IMR-90 (cell line): ENCODE measurements at regions not wholly inside any gene's neighbourhood (a gene's known extent, or its start where the extent isn't known, plus 50 kb on each side); places are given as distances from the start of the nearest gene placed in this dataset.

ENCODE experiments used
- ATAC-seq: fragments of 200-7000 bp; cut with Tn5 transposase; 2 replicates; pipeline ENCODE4 v1.9.1; 2020; ENCODE audit warnings: low read depth, mild to moderate bottlenecking, moderate library complexity
- BruUV-seq: library from RNA; stranded (reverse); fragments of 400-500 nt; replicated peaks from 2 replicates; lab custom pipeline; 2021; lab: Mats Ljungman, UMichigan
- CTCF ChIA-PET: fragments of 300-600 bp; formaldehyde crosslinking; extraction: SDS; loops from one replicate; lab custom pipeline; 2021; ENCODE audit warnings: antibody characterized with exemption; lab: Yijun Ruan, JAX
- POLR2A ChIA-PET: fragments of 300-600 bp; sonication (Branson Sonifier 250); formaldehyde crosslinking; loops from one replicate; lab custom pipeline; 2022; ENCODE audit warnings: antibody characterized with exemption; ENCODE audit not compliant: unreplicated experiment; lab: Charles Lee
- DNase-seq: peaks from one replicate; pipeline ENCODE4 v3.0.0; 2013
- H2AFZ ChIP-seq: replicated peaks from 2 replicates; pipeline ENCODE3; 2013; ENCODE audit warnings: low read length, mild to moderate bottlenecking; ENCODE audit not compliant: poor library complexity
- H2AK5ac ChIP-seq: 2 replicates; pipeline ENCODE4 v1.6.1; 2013; ENCODE audit warnings: low read depth, low read length, inconsistent platforms
- H2AK9ac ChIP-seq: replicated peaks from 2 replicates; pipeline ENCODE3; 2013; ENCODE audit warnings: mild to moderate bottlenecking, low read depth, low read length, moderate library complexity; ENCODE audit not compliant: poor library complexity
- H2BK120ac ChIP-seq: 2 replicates; pipeline ENCODE4 v1.6.1; 2013; ENCODE audit warnings: low read depth, low read length, inconsistent platforms
- H2BK15ac ChIP-seq: 3 replicates; pipeline ENCODE4 v1.6.1; 2013; ENCODE audit warnings: low read depth, low read length, inconsistent platforms
- H2BK20ac ChIP-seq: 2 replicates; pipeline ENCODE4 v1.6.1; 2013; ENCODE audit warnings: low read depth, mild to moderate bottlenecking, inconsistent platforms, low read length, moderate library complexity
- H2BK5ac ChIP-seq: 2 replicates; pipeline ENCODE4 v1.6.1; 2013; ENCODE audit warnings: mild to moderate bottlenecking, low read depth, low read length, inconsistent platforms; ENCODE audit not compliant: poor library complexity, severe bottlenecking
- H3K14ac ChIP-seq: replicated peaks from 2 replicates; pipeline ENCODE4 v1.6.1; 2013; ENCODE audit warnings: low read depth, low read length, inconsistent platforms
- H3K18ac ChIP-seq: 2 replicates; pipeline ENCODE4 v1.6.1; 2013; ENCODE audit warnings: low read depth, low read length, control low read depth
- H3K23ac ChIP-seq: 2 replicates; pipeline ENCODE4 v1.6.1; 2013; ENCODE audit warnings: low read depth, low read length, inconsistent platforms
- H3K27ac ChIP-seq: 2 replicates; pipeline ENCODE4 v1.5.1; 2013; ENCODE audit warnings: mild to moderate bottlenecking, control low read depth, low read length; ENCODE audit not compliant: insufficient read depth
- H3K27me3 ChIP-seq: 2 replicates; pipeline ENCODE4 v1.6.1; 2013; ENCODE audit warnings: low read length; ENCODE audit not compliant: control insufficient read depth, insufficient read depth
- H3K36me3 ChIP-seq: 2 replicates; pipeline ENCODE4 v1.6.1; 2013; ENCODE audit warnings: low read length, mixed read lengths; ENCODE audit not compliant: control insufficient read depth, insufficient read depth
- H3K4ac ChIP-seq: 2 replicates; pipeline ENCODE4 v1.6.1; 2013; ENCODE audit warnings: low read depth, low read length, inconsistent platforms
- H3K4me1 ChIP-seq: 2 replicates; pipeline ENCODE4 v1.6.1; 2013; ENCODE audit warnings: low read length, mixed read lengths; ENCODE audit not compliant: control insufficient read depth, insufficient read depth
- H3K4me2 ChIP-seq: 2 replicates; pipeline ENCODE4 v1.6.1; 2013; ENCODE audit warnings: low read depth, mild to moderate bottlenecking, control low read depth, low read length, moderate library complexity
- H3K4me3 ChIP-seq: 2 replicates; pipeline ENCODE4 v1.5.1; 2013; ENCODE audit warnings: low read depth, mild to moderate bottlenecking, control low read depth, low read length, moderate library complexity; ENCODE audit not compliant: insufficient read depth
- H3K56ac ChIP-seq: 2 replicates; pipeline ENCODE4 v1.6.1; 2013; ENCODE audit warnings: low read length, inconsistent platforms; ENCODE audit not compliant: insufficient read depth; ENCODE audit errors: extremely low read depth
- H3K79me1 ChIP-seq, 2 experiments: 2 replicates each; pipeline ENCODE4 v1.6.1; 2013; ENCODE audit warnings: low read length in 2 of 2, inconsistent platforms in 1 of 2, low read depth in 1 of 2
- H3K9ac ChIP-seq: 2 replicates; pipeline ENCODE4 v1.6.1; 2013; ENCODE audit warnings: low read depth, low read length, control low read depth
- H3K9me1 ChIP-seq: 2 replicates; pipeline ENCODE4 v1.6.1; 2013; ENCODE audit warnings: low read length, inconsistent platforms; ENCODE audit not compliant: insufficient read depth
- H3K9me3 ChIP-seq: 2 replicates; pipeline ENCODE4 v1.6.1; 2013; ENCODE audit warnings: low read length; ENCODE audit not compliant: control insufficient read depth, insufficient read depth
- H4K20me1 ChIP-seq: 2 replicates; pipeline ENCODE4 v1.6.1; 2013; ENCODE audit warnings: low read length, inconsistent platforms; ENCODE audit not compliant: insufficient read depth
- H4K5ac ChIP-seq: 2 replicates; pipeline ENCODE4 v1.6.1; 2013; ENCODE audit warnings: mild to moderate bottlenecking, low read depth, low read length, control low read depth
- H4K8ac ChIP-seq, 2 experiments: 2 replicates each; pipeline ENCODE4 v1.6.1; 2013; ENCODE audit warnings: low read depth in 2 of 2, low read length in 2 of 2, control low read depth in 1 of 2, inconsistent platforms in 1 of 2
- H4K91ac ChIP-seq: 2 replicates; pipeline ENCODE4 v1.6.1; 2013; ENCODE audit warnings: low read depth, low read length, inconsistent platforms; ENCODE audit not compliant: insufficient read depth
- MAFK ChIP-seq: IDR thresholded peaks from 2 replicates; pipeline ENCODE4 v1.6.1; 2012; ENCODE audit warnings: low read depth, low read length, improper control_type of control experiment
- WGBS, 2 experiments: methylation state at CpG; one replicate each; pipeline versions ENCODE4 v1.1.5 to v1.1.7; 2013; ENCODE audit warnings: missing lambda C conversion rate in 2 of 2; ENCODE audit not compliant: insufficient read length in 1 of 2; ENCODE audit errors: extremely low coverage in 2 of 2; 5-methylcytosine and 5-hydroxymethylcytosine counted together
- dilution Hi-C: fragments of 300-500 bp; cut with HindIII; formaldehyde crosslinking; loops from one replicate; pipeline ENCODE4 v1.14.3; 2018; ENCODE audit warnings: low sequenced_read_pairs; ENCODE audit not compliant: unreplicated experiment
- in situ Hi-C: fragments of 300-500 bp; cut with MboI; formaldehyde crosslinking; loops from 3 replicates; pipeline ENCODE4 v1.14.3; 2019; ENCODE audit warnings: low sequenced_read_pairs, inconsistent platforms, mixed read lengths
- intact Hi-C: fragments of 100-400 bp; cut with micrococcal nuclease; formaldehyde crosslinking; loops from 2 replicates; pipeline ENCODE4 v1.10.0; 2022
- TF ChIP-seq, protein P1 (sequence below): fragments of 150-350 bp; IDR thresholded peaks from 2 replicates; pipeline ENCODE4 v1.6.1; 2017; ENCODE audit warnings: mild to moderate bottlenecking, antibody characterized with exemption, low read length, low read depth

DNA sequence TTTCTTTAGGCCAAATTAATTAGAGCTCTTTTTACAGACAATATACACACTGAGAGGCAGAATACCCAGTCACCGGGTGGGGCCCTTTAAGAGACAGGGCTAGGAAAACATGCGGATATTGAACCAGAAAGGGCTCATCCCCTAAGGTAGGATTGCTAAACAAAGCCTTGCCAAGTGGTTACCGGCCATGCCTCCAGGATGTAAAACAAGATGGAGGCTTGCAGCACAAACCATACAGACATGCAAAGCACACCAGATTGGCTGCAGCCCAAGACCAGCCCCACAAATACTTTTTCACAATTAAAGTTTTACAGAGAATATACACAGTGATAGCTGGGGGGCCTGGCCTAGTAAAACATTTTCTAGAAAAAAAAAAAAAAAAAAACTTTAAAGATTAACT is 210.0 kb downstream of the KLHL4 start:
- no peak overlapping the region for H3K9ac ChIP-seq
- no peaks in the 10 kb centered on the region for H3K27me3 ChIP-seq
- no peaks in the 10 kb centered on the region for H4K20me1 ChIP-seq
- no peak overlapping the region for H2BK20ac ChIP-seq
- no peak overlapping the region for H4K5ac ChIP-seq
- H2BK5ac ChIP-seq, result no peak overlapping the region
- intact Hi-C loops, result no loop called here
- no peak overlapping the region for H2AK5ac ChIP-seq
- no peak for TF ChIP-seq MAFK
- TF ChIP-seq, protein P1, sequence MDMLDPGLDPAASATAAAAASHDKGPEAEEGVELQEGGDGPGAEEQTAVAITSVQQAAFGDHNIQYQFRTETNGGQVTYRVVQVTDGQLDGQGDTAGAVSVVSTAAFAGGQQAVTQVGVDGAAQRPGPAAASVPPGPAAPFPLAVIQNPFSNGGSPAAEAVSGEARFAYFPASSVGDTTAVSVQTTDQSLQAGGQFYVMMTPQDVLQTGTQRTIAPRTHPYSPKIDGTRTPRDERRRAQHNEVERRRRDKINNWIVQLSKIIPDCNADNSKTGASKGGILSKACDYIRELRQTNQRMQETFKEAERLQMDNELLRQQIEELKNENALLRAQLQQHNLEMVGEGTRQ, result no peak
- no peak overlapping the region for H2AK9ac ChIP-seq
- H3K56ac ChIP-seq, result no peak overlapping the region
- H3K14ac ChIP-seq, result no peak overlapping the region
- H3K79me1 ChIP-seq, result no peaks in the 10 kb centered on the region
- H3K4me2 ChIP-seq, result no peak overlapping the region
- no peak overlapping the region for H3K23ac ChIP-seq
- no peaks in the 10 kb centered on the region for H3K9me3 ChIP-seq
- in situ Hi-C loops, result no loop called here
- CTCF ChIA-PET, result interaction anchor here (0.6 kb wide), 1 partner anchor 16 kb away, joined by 8 read pairs; no protein-coding TSS in a partner anchor
- H2BK120ac ChIP-seq, result no peak overlapping the region
- H3K36me3 ChIP-seq, result no peaks in the 10 kb centered on the region
- POLR2A ChIA-PET, result no interaction called here
- H2AFZ ChIP-seq, result no peak overlapping the region
- dilution Hi-C loops, result no loop called here
- BruUV-seq, result no TSS peak
- no peak overlapping the region for H4K91ac ChIP-seq
- H3K9me1 ChIP-seq, result no peaks in the 10 kb centered on the region
- no peak overlapping the region for H3K18ac ChIP-seq
- no peaks in the 10 kb centered on the region for H3K4me1 ChIP-seq
- no peak overlapping the region for H3K4ac ChIP-seq
- H2BK15ac ChIP-seq, result no peak overlapping the region
- ATAC-seq, result no peak
- DNase-seq, result no peak
- no peak overlapping the region for H3K4me3 ChIP-seq
- H3K27ac ChIP-seq, result no peak overlapping the region
- no CpG with 5 or more reads among the region's 3 CpGs for WGBS, 2 experiments
- H4K8ac ChIP-seq, result no peak overlapping the region
